GM18861 (cell line): ENCODE measurements at regions not wholly inside any gene's neighbourhood (a gene's known extent, or its start where the extent isn't known, plus 50 kb on each side); places are given as distances from the start of the nearest gene placed in this dataset.
A peak's percentile ranks its signal among the peaks of the same experiment; 100 is the strongest.
"Not testable (repeated sequence)": the region's sequence is repeated elsewhere in the genome, so short reads cannot be mapped to it uniquely, and the experiment has no call there.

Experiments used
- ATAC-seq: cut with Tn5 transposase; IDR thresholded peaks from one replicate; pipeline ENCODE4 v1.9.1; 2021; ENCODE audit not compliant: unreplicated experiment

DNA sequence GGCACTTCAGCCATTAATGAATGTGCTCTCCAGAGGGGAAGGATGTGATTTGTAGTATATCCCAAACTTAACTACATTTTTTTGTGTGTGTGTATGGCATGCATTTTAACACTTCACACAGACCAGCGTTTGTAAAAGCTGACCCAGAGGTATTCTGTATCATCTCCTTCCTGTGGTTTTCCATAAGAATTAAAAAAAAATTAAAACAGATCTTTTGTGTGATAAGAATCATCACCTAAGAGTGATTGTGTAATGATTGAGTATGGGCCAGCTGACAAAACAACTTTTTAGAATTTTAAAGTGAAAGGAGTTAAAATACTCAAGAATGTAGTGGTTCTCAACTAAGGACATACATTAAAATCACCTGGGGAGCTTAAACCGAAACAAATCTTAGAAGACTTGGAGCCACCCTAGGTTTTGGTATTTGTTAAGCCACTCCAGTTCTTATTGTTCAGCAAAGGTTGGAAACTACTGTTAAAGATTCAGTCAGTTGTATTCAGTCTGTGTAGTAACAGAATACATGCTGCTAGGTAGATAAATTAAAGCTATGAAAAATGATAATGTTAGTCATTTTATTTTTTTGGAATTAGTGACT lies 120.1 kb downstream of the HAUS1 start:
- ATAC-seq: no peak

DNA sequence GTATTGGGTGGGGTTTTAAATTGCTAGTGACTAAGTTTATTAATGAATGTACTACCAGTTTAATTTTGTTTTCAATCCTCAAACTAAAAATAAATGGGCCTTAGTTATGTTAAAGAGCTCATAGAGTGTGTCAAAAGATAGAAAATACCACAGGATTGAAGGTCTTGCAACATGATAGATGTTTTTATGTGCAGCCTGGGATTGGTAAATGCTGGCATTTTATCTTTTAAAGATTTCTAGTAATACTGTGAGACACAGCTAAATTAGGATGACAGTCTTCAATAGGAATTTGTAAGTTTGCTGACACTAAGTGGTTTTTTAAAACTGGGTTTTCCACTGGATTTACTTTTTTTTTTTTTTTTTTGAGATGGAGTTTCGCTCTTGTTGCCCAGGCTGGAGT lies 122.3 kb downstream of the HAUS1 start:
- no peak for ATAC-seq

DNA sequence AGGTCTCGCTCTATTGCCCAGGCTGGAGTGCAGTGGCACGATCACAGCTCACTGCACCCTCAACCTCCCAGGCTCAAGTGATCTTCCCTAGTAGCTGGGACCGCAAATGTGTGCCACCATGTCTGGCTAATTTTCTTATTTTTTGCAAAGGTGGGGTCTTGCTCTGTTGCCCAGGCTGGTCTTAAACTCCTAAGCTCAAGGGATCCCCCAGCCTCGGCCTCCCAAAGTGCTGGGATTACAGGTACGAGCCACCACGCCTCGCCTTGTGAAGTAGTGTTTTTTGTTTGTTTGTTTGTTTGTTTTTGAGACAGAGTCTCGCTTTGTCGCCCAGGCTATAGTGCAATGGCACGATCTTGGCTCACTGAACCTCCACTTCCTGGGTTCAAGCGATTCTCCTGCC lies 125.5 kb downstream of the HAUS1 start:
- ATAC-seq: not testable (repeated sequence)

DNA sequence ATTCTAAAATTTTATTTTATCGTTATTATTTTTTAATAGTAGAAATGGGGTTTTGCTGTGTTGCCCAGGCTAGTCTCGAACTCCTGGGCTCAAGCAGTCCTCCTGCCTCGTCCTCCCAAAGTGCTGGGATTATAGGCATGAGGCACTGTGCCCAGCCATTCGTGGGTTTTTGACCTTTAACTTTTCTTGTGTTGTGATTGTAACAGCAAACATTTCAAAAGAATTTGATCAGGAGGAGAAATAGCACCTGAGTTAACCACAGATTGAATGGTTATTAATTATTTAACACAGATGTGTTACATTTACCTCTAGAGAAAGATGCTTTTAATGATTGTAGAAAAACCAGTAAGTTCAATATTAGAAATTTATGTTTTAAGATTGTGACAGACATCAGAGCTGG lies 132.0 kb downstream of the HAUS1 start:
- ATAC-seq: no peak

DNA sequence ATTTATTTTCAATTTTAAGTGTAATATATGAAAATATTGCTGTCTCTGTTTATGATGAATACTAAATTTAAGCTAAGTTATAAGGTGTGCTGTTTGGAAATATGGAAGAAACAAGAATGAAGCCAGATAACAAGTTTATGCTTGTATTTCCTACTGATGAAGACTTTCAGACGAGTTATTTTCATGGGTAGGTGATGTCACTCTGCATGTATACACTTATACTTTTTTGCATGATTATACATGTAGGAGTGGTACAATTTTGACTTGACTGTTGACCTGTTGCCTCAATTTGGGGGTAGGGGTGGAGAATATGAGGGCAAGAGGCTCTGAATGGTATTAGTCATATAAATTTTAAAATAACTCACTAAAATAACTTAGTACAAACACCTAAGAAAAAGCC lies 133.7 kb downstream of the HAUS1 start:
- no peak for ATAC-seq

DNA sequence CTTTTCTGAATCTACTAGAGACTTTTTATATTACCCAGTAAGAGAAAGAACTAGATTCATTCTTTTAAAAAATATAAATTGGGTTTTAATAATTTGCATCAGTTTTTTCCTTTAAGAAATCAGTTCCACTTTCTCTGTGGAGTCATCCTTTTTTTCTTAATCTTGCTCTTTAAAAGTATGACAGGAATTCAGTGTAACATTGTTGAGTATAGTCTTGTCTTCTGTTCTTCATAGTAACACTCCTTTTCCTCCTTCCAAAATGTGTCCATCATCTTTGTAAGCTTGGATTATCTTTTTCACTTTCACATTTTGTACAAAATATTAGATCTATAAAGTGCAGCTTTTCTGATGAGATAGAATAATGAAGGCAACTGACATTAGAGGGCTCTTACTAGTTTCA lies 135.4 kb downstream of the HAUS1 start:
- no peak for ATAC-seq

DNA sequence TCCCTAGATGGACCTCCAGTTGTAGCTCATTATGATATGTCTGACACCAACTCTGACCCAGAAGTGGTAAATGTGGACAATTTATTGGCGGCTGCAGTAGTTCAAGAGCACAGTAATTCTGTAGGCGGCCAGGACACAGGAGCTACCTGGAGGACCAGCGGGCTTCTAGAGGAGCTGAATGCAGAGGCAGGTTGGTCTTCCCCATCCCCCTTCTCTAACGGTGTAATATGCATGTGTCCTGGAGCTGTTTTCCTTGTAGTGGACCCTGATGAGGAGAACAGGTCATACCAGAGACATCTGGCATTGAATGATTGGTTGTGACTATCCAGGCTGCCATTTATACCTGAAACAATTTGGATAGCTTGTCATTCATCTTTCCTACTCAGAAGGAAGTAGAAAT lies 135.8 kb downstream of the HAUS1 start:
- ATAC-seq: no peak

DNA sequence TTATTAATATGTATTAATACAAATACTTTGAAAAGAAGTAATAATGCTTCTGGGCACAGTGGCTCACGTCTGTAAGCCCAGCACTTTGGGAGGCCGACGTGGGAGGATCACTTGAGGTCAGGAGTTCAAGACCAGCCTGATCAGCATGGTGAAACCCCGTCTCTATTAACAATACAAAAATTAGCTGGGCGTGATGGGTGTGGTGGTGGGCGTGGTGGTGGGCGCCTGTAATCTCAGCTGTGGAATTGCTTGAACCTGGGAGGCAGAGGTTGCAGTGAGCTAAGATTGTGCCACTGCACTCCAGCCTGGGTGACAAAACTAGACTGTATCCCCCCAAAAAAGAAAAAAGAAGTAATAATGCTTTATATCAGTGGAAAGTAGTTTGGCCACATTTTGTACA lies 137.2 kb downstream of the HAUS1 start:
- not testable (repeated sequence) for ATAC-seq

DNA sequence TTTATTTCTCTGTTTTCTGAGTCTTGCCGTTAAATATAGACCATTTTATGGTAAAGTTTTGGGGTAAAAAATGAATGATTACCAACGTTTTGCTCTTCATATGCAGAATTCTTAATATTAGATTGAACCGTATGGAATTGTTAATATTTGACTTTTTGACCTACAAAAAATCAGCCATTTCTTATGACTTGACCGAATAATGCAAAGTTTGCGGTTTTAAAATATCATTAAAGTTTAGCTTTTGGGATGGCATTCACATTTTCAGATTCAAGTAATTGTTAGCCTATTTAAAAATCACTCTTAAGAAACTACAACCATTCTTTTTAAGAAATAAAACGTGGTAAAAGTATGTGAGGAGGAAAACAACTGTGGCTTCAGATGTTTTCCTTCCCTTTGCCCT lies 138.0 kb downstream of the HAUS1 start:
- no peak for ATAC-seq

DNA sequence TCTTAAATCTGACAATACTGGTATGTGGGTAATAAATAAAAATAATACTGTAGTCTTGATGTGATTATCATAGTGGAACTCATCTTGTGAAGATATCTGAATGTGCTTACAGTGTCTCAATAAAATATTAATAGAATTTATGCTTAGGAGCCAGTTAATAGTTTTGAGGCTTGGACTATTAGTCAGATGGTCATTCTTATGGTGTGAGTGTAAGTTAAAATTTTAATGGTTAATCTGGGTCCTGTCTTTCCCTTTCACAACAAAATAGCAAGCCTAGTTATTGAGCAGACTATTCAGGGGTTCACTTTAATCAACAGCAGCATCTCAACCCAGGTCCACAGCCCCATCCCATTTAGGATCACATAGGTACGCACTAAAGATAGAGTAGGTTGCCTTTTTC lies 138.9 kb downstream of the HAUS1 start:
- ATAC-seq: no peak

DNA sequence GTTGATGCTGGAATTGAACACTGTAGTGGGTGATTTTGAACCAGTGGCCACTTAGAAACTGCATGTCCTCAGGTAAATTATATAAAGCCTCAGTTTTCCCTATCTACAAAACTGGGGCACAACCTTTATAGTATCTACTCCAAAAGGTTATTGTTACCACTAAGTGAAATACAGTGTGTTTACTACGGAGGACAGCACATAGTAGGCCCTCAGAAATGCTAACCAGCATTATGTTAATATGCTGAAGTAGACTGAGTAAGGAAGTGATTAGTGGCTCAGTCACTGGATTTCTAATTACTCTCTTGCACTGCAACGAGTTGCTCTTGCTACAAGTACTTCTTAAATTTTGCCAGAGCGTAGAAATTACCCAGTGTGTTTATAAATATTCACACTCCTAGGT lies 139.5 kb downstream of the HAUS1 start:
- ATAC-seq: no peak

DNA sequence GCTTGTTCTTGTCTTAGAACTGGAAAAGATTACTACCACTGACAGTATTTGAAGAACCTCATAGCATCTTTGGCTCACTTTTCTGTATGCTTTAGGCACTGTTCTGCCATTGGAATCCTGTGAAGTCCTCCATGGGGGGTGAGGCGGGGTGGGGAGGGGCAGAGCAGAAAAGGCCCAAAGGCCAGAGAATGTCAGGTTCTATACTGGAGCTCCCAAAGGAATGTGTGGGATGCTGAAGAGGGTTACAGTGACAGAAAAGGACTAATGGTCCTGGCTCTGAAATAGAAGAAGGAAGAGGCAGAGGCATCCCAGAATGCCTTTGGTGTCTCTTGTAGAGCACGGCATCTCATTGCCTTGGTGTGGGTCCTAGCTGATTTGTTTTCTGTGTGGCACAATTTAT lies 141.9 kb downstream of the HAUS1 start:
- no peak for ATAC-seq

DNA sequence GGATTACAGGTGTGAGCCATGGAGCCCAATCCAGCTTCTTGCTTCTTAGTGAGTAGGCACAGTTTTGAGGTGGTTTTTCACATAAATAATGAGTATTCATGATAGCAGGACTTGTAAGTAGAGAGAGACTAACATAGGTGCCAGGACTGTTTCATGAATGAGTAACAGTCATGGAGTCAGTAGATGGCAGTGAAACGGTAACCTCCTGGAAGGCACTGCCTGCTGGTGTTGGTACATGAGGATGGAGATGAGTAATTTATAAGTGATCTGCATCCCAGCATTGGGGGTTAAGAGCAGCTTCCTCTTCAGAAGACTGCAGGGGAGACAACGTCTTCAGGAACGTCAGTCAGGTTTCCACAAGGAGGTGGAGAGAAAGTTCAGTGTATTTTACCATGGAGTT lies 143.8 kb downstream of the HAUS1 start:
- no peak for ATAC-seq

DNA sequence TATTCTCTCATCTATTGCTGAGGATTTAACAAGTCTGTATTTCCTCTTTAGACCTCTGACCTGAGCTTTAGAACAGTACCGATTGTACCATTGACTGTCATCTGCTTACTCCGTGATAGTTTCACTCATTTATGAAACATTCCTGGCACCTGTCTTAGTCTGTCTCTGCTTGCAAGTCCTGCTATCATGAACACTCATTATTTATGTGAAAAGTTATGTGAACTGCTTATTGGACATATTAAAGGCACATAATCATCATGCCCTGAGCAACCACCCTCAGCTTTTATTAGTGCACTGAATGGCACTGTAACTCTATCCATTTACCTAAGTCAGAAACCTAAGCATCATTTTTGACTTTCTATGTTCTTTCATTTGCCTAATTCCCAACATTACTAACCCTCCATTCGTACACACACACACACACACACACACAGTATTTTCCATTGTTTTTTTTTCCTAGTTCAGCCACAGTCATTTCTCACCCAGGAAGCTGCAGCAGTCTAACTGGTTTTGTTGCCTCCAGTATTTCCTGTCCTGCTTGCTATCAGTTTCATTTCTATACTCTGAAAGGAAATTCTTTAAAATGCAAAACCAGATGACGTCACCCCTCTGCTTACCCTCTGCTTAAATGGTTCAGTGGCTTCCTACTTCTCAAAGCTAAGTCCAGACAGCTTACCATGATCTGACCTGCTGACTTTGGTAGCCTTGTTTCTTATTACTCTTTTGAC lies 146.1 kb downstream of the HAUS1 start:
- ATAC-seq: peak; percentile 99

DNA sequence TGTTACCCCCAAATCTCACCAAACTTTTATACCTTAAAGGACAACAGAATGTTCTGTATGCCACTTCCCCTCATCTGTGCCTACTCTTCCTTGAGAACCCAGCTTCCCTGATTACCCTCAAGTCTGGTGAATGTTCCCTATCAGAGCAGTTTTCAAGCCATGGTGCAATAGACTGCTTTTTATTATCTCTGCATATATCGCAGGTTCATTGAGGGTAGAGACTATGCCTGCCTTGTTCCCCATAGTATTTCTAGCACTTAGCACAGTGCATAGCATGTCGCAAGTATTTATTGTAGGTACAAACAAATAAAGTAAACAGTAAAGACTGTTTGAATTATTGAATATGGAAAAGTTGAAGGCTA lies 146.6 kb downstream of the HAUS1 start:
- no peak for ATAC-seq

DNA sequence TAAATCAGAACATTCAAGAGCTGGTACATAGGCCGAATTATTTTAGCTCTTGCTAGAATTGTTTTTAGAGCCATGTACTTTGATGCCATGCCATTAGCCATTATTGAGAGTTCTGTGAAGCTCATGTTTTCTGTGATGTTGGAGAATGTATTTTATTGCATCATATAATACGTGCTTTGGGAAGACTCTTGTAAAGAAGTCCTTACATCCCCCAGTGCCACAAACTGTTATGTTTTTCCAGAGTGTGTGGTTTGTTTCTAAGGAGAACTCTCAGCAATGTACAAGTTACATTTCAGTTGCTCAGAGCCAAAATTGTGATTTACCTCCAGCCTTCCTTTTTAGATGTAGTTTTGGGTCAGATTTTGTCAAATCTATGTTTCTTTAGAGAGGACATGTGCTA lies 148.6 kb downstream of the HAUS1 start:
- no peak for ATAC-seq

DNA sequence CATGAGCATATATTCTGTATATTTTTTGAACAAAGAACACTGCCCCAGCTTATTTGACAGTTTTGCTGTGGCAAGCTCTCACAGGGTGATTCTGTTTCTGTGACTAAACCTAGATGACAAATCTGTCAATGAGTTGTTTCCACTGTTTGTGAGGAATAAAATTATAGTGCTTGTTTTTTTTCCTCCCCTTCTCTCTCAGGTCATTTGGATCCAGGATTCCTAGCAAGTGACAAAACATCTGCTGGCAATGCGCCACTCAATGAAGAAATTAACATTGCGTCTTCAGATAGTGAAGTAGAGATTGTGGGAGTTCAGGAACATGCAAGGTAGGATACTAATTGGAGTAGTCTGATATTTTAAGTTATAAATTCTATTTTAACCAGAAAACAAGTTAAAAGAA lies 149.3 kb downstream of the HAUS1 start:
- ATAC-seq: no peak

DNA sequence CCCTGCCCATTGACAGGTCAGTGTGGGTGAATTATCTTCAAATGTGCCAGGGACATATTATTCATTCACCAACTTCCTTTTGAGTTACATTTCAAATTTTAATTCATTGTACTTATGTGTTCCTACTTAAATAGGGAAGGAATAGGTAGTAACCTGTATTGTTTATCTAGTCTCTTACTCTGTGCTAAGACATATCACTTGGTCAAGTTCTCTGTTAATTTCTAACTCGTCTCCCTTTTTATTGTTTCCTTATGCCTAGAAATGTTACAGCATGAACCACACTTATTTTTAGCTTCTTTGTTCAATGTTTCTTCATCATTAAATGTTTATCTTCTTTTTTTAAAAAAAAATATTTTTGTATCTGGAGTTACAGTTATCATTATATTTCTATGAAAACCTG lies 151.9 kb downstream of the HAUS1 start:
- no peak for ATAC-seq

DNA sequence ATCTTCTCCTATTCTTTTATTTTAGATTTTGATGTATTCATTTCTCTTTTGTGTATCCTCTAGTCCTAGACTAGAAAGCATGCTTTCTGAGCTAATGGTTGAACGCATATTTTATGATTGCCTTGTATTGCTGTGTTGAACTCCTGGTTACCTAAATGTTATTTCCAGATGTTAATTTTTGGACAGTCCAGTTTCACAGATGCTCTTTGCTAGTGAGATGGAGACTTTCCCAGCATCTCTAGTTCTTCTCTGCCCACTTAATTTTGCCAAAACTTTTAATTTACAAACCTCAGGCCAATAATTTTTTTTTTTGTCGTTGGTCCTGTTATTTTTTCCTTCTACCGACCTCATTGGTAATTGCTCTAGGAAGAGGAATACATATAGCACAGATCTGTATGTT lies 153.2 kb downstream of the HAUS1 start:
- no peak for ATAC-seq

DNA sequence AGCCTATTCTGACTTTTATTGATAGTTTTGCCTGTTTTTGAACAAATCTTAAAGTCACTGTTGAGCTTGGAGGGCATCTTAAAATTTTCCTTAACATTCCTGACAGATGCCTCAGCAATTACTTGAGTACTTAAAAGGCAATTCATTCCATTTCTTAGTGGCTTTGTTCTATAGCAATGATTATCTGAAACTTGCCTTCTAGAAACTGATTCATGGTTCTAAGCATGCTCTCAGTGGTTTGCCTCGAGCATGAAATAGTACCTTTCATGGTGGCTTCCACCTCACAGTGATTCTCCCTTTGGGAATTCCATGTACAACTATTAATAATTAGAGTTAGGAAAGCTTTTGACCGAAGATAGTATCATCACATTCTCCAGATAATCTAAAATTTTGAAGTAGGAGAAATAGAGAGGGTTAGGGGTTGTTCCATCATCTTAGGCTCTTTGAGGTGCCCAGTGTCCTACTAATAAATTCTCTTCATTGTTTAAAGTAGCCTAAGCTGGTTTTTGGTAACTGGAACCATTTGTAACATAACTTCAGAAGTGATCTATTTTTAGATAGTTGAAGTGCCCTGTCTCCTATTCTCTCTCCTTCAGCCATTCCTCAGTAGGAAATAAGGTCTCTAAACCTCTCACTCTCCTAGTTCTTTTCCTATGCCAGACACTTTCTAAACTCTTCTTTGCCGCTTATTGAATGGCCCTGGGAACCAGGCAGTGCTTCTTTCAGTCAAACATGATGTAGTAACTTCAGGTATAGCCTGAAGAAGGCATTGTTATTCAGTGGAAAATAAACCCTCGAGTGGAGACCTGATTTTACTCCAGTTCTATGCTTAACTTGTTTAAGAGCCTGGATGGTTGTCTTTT lies 156.1 kb downstream of the HAUS1 start:
- ATAC-seq: no peak

DNA sequence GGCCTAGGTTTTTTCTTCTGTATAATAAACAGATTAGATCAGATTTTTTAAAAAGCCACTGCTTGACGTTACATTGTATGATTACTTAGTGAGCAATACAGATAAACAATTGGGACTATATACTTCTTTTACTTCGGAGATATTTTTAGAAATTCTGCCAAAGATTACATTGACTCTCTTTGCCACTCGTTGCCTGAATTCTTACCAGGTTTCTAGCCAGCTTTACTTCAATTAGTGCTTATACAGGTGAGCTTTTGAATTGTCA lies 156.6 kb downstream of the HAUS1 start:
- ATAC-seq: no peak

DNA sequence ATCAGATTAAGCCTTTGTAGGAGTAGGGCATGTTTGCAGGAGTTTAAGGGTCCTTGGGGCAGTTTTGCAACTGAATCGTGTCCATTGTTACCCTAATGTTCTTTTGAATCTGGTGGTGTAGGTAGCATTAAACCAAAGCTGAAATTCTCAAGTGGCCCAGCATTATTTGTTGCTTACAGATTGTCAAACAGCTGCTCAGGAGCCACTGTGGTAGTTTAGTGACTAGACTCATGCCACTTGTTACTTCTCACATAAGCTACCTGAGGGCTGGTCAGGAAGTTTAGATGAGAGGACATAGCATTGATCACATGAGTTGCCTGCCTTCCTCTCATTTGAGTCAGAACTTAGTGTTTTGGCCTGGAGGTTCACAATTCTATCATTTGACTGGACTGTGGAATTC lies 157.6 kb downstream of the HAUS1 start:
- no peak for ATAC-seq

DNA sequence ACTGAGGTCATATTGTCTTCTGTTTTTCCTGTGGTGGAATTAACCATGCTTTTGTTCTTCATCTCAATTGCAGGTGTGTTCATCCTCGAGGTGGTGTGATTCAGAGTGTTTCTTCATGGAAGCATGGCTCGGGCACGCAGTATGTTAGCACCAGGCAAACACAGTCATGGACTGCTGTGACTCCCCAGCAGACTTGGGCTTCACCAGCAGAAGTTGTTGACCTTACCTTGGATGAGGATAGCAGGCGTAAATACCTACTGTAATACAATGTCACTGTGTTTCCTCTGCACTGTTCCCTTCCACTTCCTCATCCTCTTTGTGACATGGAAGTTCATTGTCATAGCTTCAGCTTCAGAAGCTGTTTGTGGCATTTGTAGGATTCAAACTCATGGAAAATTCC lies 158.7 kb downstream of the HAUS1 start:
- ATAC-seq: no peak
